A204.1 (cell line): ENCODE measurements at regions not wholly inside any gene's neighbourhood (a gene's known extent, or its start where the extent isn't known, plus 50 kb on each side); places are given as distances from the start of the nearest gene placed in this dataset.
"Not testable (repeated sequence)": the region's sequence is repeated elsewhere in the genome, so short reads cannot be mapped to it uniquely, and the experiment has no call there.

Experiments
- FAIRE-seq: peaks from 2 replicates; lab custom pipeline; 2012; peaks lifted over from hg19 to GRCh38; lab: Jason Lieb, UNC

- FAIRE-seq, result not testable (repeated sequence)
Measured at GRCh38 chr21:17398954-17399353, 113.9 kb upstream of the CXADR start.

- no peak for FAIRE-seq
Measured at GRCh38 chr21:17402937-17403336, 109.9 kb upstream of the CXADR start.

GRCh38 chr21:17406202-17406601, 106.6 kb upstream of the CXADR start:
- no peak for FAIRE-seq

- no peak for FAIRE-seq
Measured at GRCh38 chr21:17414766-17415165, 98.1 kb upstream of the CXADR start.

GRCh38 chr21:17416139-17416538, 96.7 kb upstream of the CXADR start:
- FAIRE-seq, result no peak

GRCh38 chr21:17422931-17423330, 89.9 kb upstream of the CXADR start:
- FAIRE-seq, result no peak

- no peak for FAIRE-seq
Measured at GRCh38 chr21:17427157-17427556, 85.7 kb upstream of the CXADR start.

GRCh38 chr21:17427831-17428483, 84.9 kb upstream of the CXADR start:
- FAIRE-seq, result no peak

GRCh38 chr21:17428484-17428869, 84.4 kb upstream of the CXADR start:
- no peak for FAIRE-seq

- FAIRE-seq, result no peak
Measured at GRCh38 chr21:17428980-17429379, 83.9 kb upstream of the CXADR start.

GRCh38 chr21:17429936-17430335, 82.9 kb upstream of the CXADR start:
- no peak for FAIRE-seq

GRCh38 chr21:17432732-17433057, 80.1 kb upstream of the CXADR start:
- FAIRE-seq, result no peak

GRCh38 chr21:17433730-17434129, 79.1 kb upstream of the CXADR start:
- no peak for FAIRE-seq

GRCh38 chr21:17435565-17436543, 77.0 kb upstream of the CXADR start:
- no peak for FAIRE-seq

- no peak for FAIRE-seq
Measured at GRCh38 chr21:17436626-17437111, 76.2 kb upstream of the CXADR start.

GRCh38 chr21:17438635-17439034, 74.2 kb upstream of the CXADR start:
- no peak for FAIRE-seq

- FAIRE-seq, result no peak
Measured at GRCh38 chr21:17440969-17441368, 71.9 kb upstream of the CXADR start.

- no peak for FAIRE-seq
Measured at GRCh38 chr21:17441370-17441769, 71.5 kb upstream of the CXADR start.

GRCh38 chr21:17442165-17442564, 70.7 kb upstream of the CXADR start:
- no peak for FAIRE-seq

- no peak for FAIRE-seq
Measured at GRCh38 chr21:17444828-17445227, 68.0 kb upstream of the CXADR start.

GRCh38 chr21:17446737-17447136, 66.1 kb upstream of the CXADR start:
- no peak for FAIRE-seq

GRCh38 chr21:17449701-17450100, 63.1 kb upstream of the CXADR start:
- FAIRE-seq, result no peak

- no peak for FAIRE-seq
Measured at GRCh38 chr21:17451364-17451891, 61.4 kb upstream of the CXADR start.
